CD14-positive monocyte (primary cell): ENCODE measurements at regions not wholly inside any gene's neighbourhood (a gene's known extent, or its start where the extent isn't known, plus 50 kb on each side); places are given as distances from the start of the nearest gene placed in this dataset.

Source experiments
- DNase-seq, 3 donors: peaks; one replicate each; pipeline ENCODE4 v3.0.0-alpha.2; 2011 to 2022
- H2AFZ ChIP-seq: 2 replicates; pipeline ENCODE4 v1.6.0; 2012; ENCODE audit warnings: mild to moderate bottlenecking, low read depth, low read length, inconsistent platforms; ENCODE audit not compliant: insufficient read depth, poor library complexity, severe bottlenecking
- H3K27ac ChIP-seq, 2 donors: 1 replicate in 1 of 2; 2 replicates in 1 of 2; pipeline ENCODE4 v1.5.1; 2012 to 2013; ENCODE audit warnings: low read length in 2 of 2, control low read depth in 1 of 2, inconsistent platforms in 1 of 2, low read depth in 1 of 2, mild to moderate bottlenecking in 1 of 2
- H3K27me3 ChIP-seq, 2 donors: one replicate each; pipeline versions ENCODE4 v1.6.0 to v1.6.1; 2011 to 2013; ENCODE audit warnings: low read length in 2 of 2; ENCODE audit not compliant: control insufficient read depth in 2 of 2, insufficient read depth in 2 of 2
- H3K36me3 ChIP-seq, 2 donors: replicated peaks in 1 of 2; 1 replicate in 1 of 2; 2 replicates in 1 of 2; pipeline versions ENCODE4 v1.5.1 to v1.6.1; 2012 to 2013; ENCODE audit warnings: low read length in 2 of 2, control low read depth in 1 of 2, inconsistent platforms in 1 of 2, mild to moderate bottlenecking in 1 of 2; ENCODE audit not compliant: insufficient read depth in 2 of 2, control insufficient read depth in 1 of 2
- H3K4me1 ChIP-seq, 2 donors: 1 replicate in 1 of 2; 2 replicates in 1 of 2; pipeline versions ENCODE4 v1.5.1 to v1.6.1; 2012 to 2013; ENCODE audit warnings: low read length in 2 of 2, control low read depth in 1 of 2, inconsistent platforms in 1 of 2, mild to moderate bottlenecking in 1 of 2, moderate library complexity in 1 of 2; ENCODE audit not compliant: insufficient read depth in 2 of 2, control insufficient read depth in 1 of 2
- H3K4me2 ChIP-seq: replicated peaks from 2 replicates; pipeline ENCODE3; 2012; ENCODE audit warnings: low read length, moderate library complexity, mild to moderate bottlenecking; ENCODE audit not compliant: poor library complexity, severe bottlenecking; ENCODE audit errors: extremely low read depth
- H3K4me3 ChIP-seq, 3 experiments: fragments of 200-600 bp in 1 of 3; sonication (generic) in 1 of 3; replicated peaks in 1 of 3; 1 replicate in 2 of 3; 2 replicates in 1 of 3; pipeline ENCODE4 v1.5.1; 2011 to 2013; ENCODE audit warnings: low read length in 3 of 3, mild to moderate bottlenecking in 3 of 3, control low read depth in 2 of 3, low read depth in 2 of 3, inconsistent platforms in 1 of 3, moderate library complexity in 1 of 3
- H3K79me2 ChIP-seq: 2 replicates; pipeline ENCODE4 v1.6.0; 2012; ENCODE audit warnings: mild to moderate bottlenecking, control low read depth, inconsistent platforms, low read length, moderate library complexity; ENCODE audit not compliant: insufficient read depth
- H3K9ac ChIP-seq: 2 replicates; pipeline ENCODE4 v1.6.0; 2017; ENCODE audit warnings: low read length, mild to moderate bottlenecking; ENCODE audit not compliant: insufficient read depth, poor library complexity, severe bottlenecking
- H3K9me3 ChIP-seq, 2 donors: replicated peaks in 1 of 2; 1 replicate in 1 of 2; 2 replicates in 1 of 2; pipeline versions ENCODE4 v1.5.1 to v1.6.1; 2012 to 2013; ENCODE audit warnings: low read length in 2 of 2, control low read depth in 1 of 2; ENCODE audit not compliant: control insufficient read depth in 1 of 2, insufficient read depth in 1 of 2
- H4K20me1 ChIP-seq: 2 replicates; pipeline ENCODE4 v1.6.0; 2012; ENCODE audit warnings: mild to moderate bottlenecking, low read length, control low read depth, moderate library complexity; ENCODE audit not compliant: insufficient read depth
- H3K27ac Mint-ChIP-seq, 7 donors: one replicate each; pipeline ENCODE4 v1.8.0; 2020; ENCODE audit warnings: mild to moderate bottlenecking in 7 of 7, mixed read lengths in 7 of 7, moderate library complexity in 6 of 7, inconsistent platforms in 2 of 7
- H3K27me3 Mint-ChIP-seq, 3 donors: one replicate each; pipeline ENCODE4 v1.8.0; 2021 to 2022; ENCODE audit warnings: low read depth in 3 of 3, mild to moderate bottlenecking in 3 of 3, mixed read lengths in 3 of 3, moderate library complexity in 3 of 3, inconsistent platforms in 1 of 3
- H3K36me3 Mint-ChIP-seq, 2 donors: one replicate each; pipeline ENCODE4 v1.8.0; 2020; ENCODE audit warnings: mixed read lengths in 2 of 2, inconsistent platforms in 1 of 2, mild to moderate bottlenecking in 1 of 2
- H3K4me1 Mint-ChIP-seq: one replicate; pipeline ENCODE4 v1.8.0; 2020; ENCODE audit warnings: mild to moderate bottlenecking, mixed read lengths
- H3K4me3 Mint-ChIP-seq, 2 donors: one replicate each; pipeline ENCODE4 v1.8.0; 2020; ENCODE audit warnings: mild to moderate bottlenecking in 2 of 2, mixed read lengths in 2 of 2, moderate library complexity in 1 of 2
- H3K9me3 Mint-ChIP-seq, 7 donors: one replicate each; pipeline ENCODE4 v1.8.0; 2020 to 2022; ENCODE audit warnings: mixed read lengths in 7 of 7, mild to moderate bottlenecking in 6 of 7, moderate library complexity in 6 of 7, inconsistent platforms in 2 of 7
- CTCF ChIP-seq: fragments of 200-600 bp; IDR thresholded peaks from one replicate; pipeline ENCODE4 v1.8.0; 2022; ENCODE audit warnings: antibody characterized with exemption, mild to moderate bottlenecking
- intact Hi-C, 2 donors: fragments of 100-400 bp; cut with micrococcal nuclease; formaldehyde crosslinking; loops; one replicate each; pipeline versions ENCODE4 v1.15.0 to v1.15.1; 2023

- peaks cover 0 to 1% (median 0%) of the 10 kb centered on the region in 3 donors for H3K27me3 Mint-ChIP-seq
- no peaks in the 10 kb centered on the region for H3K4me1 Mint-ChIP-seq
- TF ChIP-seq CTCF, result no peak
- no peak overlapping the region for H3K4me3 Mint-ChIP-seq
- H3K9me3 Mint-ChIP-seq, result peaks cover 0 to 13% (median 2%) of the 10 kb centered on the region in 7 donors
- Histone ChIP-seq H3K79me2 (no peaks in the 10 kb centered on the region), H3K36me3 (no peaks in the 10 kb centered on the region), H3K9ac (no peak overlapping the region), H3K4me2 (no peak overlapping the region), H2AFZ (no peak overlapping the region), H4K20me1 (no peaks in the 10 kb centered on the region), H3K9me3 (peaks cover 5 to 10% of the 10 kb centered on the region in 2 donors), H3K4me3 (no peak overlapping the region), H3K4me1 (no peaks in the 10 kb centered on the region), H3K27me3 (no peaks in the 10 kb centered on the region), H3K27ac (no peak overlapping the region)
- no peaks in the 10 kb centered on the region for H3K36me3 Mint-ChIP-seq
- intact Hi-C loops, result no loop called here
- DNase-seq, result no peak
- H3K27ac Mint-ChIP-seq, result no peak overlapping the region
Observed at GRCh38 chr5:108587821-108588220, 159.9 kb upstream of the FER start.

DNA sequence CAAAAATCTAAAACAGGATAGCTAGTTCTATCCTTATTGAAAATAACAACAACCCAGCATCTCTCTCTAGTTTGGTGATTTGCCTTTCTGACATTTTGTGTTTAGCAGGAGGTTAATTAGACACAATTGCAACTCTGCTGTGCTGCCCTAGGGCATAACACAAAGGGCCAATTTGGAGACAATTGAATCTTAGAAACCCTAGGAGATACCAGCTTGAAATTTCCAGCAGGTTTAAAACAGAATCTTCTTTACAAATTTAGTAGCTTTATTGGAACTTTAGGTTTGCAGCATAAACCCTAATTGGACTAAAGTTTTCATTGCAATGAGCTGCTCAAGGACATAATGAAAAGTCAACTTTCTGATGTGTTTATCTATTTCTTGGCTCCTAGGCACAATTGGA lies 166.7 kb upstream of the FER start:
- H3K27me3 Mint-ChIP-seq, result peaks cover 0 to 1% (median 0%) of the 10 kb centered on the region in 3 donors
- H3K36me3 Mint-ChIP-seq, result no peaks in the 10 kb centered on the region
- no peaks in the 10 kb centered on the region for H3K36me3 ChIP-seq
- H3K9ac ChIP-seq, result no peak overlapping the region
- no peak overlapping the region for H3K4me3 Mint-ChIP-seq
- no peaks in the 10 kb centered on the region for H4K20me1 ChIP-seq
- no peaks in the 10 kb centered on the region for H3K4me1 ChIP-seq
- no peaks in the 10 kb centered on the region for H3K27me3 ChIP-seq
- no peak overlapping the region for H2AFZ ChIP-seq
- H3K79me2 ChIP-seq, result no peaks in the 10 kb centered on the region
- intact Hi-C loops, result no loop called here
- H3K27ac ChIP-seq, result no peak overlapping the region
- no peak overlapping the region for H3K27ac Mint-ChIP-seq
- no peak for DNase-seq
- H3K4me2 ChIP-seq, result no peak overlapping the region
- H3K4me1 Mint-ChIP-seq, result no peaks in the 10 kb centered on the region
- H3K9me3 ChIP-seq, result peaks cover 0 to 4% of the 10 kb centered on the region in 2 donors
- H3K9me3 Mint-ChIP-seq, result peaks cover 1 to 10% (median 4%) of the 10 kb centered on the region in 7 donors
- TF ChIP-seq CTCF, result no peak
- H3K4me3 ChIP-seq, result no peak overlapping the region
